CD4-positive, alpha-beta T cell treated with Interleukin-15 for 1 hour (primary cell): ENCODE measurements at regions not wholly inside any gene's neighbourhood (a gene's known extent, or its start where the extent isn't known, plus 50 kb on each side); places are given as distances from the start of the nearest gene placed in this dataset.

ENCODE experiments used
- DNase-seq: peaks from one replicate; pipeline ENCODE4 v3.0.0-alpha.2; 2020

DNA sequence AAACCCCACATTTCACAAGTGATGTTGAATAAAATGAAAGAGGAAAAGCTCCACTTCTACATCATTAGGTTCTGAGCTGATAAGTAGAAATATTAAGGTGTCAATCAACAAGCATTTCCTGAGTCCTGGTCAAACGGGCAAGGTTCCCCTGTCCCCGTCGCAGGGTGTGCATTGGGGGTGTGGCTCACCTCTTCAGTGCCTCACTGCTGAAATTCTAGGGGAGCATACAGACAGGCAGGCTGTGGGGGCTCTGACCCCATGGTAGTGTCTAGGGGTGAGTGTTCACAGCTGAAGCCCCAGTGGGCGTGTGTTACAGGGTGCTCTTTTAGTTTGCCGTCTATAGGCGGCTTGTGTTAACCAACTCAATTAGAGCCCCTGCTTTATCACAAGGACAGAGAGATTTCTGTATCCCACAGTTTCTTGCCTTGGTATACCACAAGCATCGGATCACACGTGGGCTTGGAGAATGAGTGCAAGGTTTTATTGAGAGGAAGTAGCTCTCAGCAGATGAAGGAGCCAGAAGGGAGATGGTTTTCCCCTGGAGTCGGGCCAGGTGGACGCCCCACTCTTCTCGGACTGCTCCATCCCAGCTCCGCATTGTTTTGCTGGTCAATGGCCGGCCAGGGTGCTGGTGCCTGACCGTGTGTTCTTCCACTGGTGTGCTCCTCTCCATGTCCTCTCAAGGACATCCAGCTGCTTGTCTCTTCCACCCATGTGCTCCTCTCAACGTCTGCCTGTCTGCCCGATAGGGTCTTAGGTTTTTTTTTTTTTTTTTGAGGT is 238.2 kb upstream of the NLRP1 start:
- DNase-seq, result no peak

DNA sequence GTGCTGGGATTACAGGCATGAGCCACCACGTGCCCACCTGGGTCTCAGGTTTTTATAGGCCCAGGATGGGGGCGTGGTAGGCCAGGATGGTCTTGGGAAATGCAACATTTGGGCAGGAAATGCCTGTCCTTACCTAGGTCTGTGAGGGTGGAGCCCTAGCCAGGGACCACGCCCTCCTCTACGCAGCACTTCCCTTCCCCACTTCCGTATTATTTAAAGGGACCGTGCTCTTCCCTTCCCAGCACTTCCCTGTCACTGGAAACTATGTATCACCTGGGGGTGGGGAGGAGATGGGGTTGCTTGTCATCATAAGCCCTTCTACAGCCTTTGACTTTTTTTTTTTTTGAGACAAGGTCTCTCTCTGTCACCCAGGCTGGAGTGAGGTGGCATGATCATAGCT is 238.9 kb upstream of the NLRP1 start:
- no peak for DNase-seq

- no peak for DNase-seq
Measured at GRCh38 chr17:5825717-5826330, 241.5 kb upstream of the NLRP1 start.

GRCh38 chr17:5826384-5826783 is 242.1 kb upstream of the NLRP1 start:
- no peak for DNase-seq

DNA sequence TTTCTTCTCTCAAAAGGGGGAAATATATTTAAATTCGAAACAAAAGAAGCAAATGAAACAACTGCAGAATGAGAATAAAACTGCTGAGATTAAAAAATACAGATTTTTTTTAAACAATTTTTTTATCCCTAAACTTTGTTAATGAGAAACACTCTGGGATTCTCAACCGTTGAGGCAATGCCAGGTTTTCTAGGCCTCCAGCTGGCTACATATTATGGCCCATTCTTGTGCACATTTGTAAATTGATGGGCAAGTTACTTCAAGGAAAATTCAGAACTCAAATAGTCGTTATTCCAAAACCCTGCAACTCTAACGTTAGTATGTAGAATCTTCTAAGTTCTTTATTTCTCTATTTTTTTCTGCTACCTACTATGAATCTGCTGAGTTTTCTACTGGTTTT is 239.3 kb upstream of the WSCD1 start:
- DNase-seq, result no peak

DNA sequence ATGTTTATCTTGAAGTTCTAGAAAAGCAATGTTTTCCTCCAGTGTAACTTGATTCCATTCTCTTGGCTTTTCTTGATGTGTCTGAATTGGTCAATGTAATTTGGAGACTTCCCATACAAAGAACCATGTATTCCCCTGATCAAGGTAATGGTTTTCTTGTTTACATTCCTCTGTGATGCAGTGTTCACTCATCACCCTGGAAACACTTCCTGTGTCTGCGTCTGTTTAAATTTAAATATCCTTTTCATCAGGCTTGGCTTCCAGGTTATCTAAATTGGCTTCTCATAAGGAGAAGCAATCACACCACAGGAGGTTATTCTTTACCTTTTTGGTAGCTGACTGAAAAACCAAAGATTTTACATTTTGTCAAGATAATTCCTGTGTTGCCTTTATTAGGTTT is 237.3 kb upstream of the WSCD1 start:
- DNase-seq, result no peak

- no peak for DNase-seq
Measured at GRCh38 chr17:5837055-5837491, 233.1 kb upstream of the WSCD1 start.

GRCh38 chr17:5838661-5839300 is 231.4 kb upstream of the WSCD1 start:
- DNase-seq, result no peak

- no peak for DNase-seq
Measured at GRCh38 chr17:5840811-5841446, 229.2 kb upstream of the WSCD1 start.

DNA sequence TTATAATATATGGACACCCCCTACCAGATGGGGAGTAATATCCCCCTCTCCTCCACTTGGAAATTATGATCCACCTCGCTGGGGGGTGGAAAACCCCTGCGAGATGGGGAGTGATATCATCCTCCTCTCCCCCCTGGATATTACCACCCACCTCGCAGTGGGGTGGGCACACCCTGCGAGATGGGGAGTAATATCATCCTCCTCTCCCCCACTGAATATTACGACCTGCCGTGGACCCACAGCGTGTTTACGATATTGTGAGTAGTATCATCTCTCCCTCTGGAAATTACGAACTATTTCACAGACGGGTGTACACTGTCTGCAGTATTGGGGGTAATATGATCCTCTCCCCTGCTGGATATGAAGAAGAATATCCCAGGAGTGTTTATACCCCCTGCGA is 228.3 kb upstream of the WSCD1 start:
- no peak for DNase-seq

DNA sequence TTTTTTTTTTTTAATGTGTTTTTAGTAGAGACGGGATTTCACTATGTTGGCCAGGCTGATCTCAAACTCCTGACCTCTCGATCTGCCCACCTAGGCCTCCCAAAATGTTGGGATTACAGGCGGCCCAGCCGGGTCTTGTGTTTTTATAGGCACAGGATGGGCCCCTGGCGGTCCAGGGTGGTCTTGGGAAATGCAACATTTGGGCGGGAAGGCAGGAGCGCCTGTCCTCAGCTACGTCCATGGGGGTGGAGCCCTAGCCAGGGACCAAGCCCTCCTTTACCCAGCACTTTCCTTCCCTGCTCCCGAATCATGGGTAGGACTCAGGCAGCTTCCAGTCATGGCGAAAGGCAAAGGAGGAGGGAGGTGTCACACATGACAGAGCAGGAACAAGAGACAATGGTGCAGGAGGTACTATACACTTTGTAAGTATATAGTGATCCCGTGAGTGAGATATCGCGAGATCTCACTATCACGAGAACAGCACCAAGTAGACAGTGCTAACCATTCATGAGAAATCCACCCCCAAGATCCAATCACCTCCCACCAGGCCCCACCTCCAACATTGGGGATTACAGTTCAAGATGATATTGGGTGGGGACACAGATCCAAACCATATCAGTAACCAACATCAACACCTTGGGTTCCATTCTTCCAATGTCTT is 226.7 kb upstream of the WSCD1 start:
- DNase-seq, result no peak

DNA sequence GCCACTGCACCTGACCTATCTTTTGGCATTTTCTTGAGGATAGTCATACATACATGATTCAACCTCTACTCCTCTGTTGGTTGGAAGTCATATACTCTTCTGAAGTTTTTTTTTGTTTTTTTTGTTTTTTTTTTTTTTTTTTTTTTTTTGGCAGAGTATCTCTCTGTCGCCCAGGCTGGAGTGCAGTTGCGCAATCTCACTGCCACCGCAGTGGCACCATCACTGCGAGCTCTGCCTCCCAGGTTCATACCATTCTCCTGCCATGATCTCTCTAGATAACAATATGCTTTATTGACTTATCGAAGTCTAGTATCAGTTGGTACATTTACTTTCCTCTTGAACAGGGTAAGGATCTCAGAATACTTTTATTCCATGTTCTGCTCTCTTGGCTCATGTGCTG is 224.2 kb upstream of the WSCD1 start:
- no peak for DNase-seq

DNA sequence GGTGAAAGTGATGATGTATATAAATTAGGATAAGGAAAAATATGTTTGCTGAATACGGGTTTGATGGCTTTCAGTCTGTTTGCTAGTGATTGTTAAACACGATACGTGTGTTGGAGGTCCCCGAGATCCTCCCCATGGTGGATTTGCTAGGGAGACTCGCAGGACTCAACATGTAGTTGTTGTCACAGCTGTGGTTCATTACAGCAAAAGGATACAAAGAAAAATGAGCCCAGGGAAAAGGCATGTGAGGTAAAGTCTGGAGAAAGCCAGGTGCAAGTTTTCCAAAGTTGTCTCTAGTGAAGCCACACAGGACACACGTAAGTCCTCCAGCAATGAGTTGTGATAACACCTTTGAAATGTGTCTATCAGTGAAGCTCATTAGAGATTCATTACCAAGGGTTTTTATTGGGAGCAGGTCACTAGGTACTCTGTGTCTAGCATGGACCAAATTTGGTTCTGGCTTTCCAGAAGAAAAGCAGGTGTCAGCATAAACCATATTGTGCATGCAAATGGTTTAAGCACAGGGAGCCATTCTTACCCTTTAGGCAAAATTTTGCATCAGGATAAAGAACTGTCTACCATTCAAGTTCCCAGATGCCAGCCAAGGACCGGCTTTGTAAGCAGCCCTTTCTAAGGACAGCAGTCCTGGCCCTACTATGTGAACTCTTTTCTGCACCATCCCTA is 215.2 kb upstream of the WSCD1 start:
- no peak for DNase-seq

GRCh38 chr17:5861246-5861645 is 208.9 kb upstream of the WSCD1 start:
- DNase-seq, result no peak

DNA sequence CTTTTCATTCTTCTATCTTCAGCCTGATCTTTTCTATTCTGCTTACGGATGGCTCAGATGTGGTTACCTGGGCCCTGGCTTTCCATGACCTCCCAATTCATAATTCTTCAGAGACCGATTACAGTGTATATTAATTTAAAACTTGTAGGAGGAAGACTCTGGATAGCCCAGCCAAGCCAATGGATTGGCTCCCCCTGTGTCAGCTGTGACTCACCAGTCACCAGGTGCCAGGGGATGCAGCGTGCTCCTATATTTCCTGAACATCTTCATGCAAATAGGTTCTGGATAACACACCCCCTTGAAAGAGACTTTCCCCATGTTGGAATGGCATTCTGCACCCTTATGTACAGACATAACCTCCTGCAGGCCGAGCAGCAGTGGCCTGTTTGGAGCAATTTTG is 208.3 kb upstream of the WSCD1 start:
- no peak for DNase-seq

DNA sequence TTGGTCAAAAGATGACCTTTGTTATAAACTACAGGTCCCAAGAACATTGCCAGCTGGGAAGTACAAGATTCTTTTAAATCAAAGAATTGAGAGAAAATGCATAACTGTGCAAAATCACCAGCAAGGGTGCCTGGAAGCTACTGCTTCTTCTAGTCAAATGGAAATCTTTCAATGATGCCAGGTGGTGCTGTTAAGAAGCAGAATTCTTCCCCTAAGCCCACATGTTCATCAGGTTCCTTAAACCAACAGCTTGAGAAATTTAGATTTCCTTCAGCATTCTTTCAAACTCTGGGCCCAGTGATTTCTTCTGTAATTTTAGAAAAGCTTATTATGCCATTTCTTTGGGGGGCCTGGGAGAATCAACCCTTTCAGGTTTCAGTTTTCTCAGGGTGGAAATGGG is 207.8 kb upstream of the WSCD1 start:
- no peak for DNase-seq

DNA sequence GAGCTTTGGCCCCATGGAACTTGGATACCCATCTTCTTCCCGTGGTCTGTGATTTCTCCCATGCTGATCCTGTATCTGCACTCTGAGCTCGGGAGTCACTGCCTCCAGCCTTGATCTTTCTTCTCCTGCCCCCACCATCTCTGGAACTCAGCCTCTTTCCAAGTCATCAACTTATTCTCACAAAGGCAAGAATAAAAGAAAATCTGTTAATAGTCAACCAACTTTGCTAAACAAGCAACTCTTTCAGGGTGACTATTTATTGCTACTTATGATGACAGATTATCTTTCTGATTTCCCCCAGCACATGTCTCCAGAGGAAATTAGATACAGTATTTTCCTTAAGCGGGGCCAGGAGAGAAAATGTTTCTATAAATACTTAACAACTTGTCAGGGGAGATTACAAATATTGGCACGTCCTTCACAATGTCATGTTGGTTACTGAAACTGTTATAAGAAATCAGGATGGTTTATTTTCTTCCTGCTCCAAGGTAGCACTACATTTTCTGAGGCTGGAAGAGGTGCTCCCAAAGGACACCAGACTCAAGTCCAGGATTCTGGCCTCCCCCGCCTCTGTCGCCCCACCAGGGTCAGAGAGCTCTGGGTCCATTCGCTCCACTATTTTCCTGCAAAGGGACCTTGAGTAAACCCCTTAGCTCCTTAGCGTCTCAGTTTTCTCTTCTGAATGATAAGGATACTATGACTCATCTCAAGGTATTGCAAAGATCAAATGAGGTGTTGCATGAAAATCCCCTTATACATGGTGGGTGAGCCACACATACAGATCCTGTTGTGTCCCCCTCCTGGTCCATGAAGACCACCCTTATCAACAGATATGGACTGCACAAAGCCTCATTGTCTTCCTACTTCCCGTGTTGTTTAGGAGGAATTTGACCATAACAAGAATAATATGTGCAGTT is 205.2 kb upstream of the WSCD1 start:
- DNase-seq, result no peak

GRCh38 chr17:5866978-5867377 is 203.2 kb upstream of the WSCD1 start:
- DNase-seq, result no peak

GRCh38 chr17:5869041-5869745 is 201.0 kb upstream of the WSCD1 start:
- no peak for DNase-seq

GRCh38 chr17:5870231-5870953 is 199.8 kb upstream of the WSCD1 start:
- no peak for DNase-seq
